ENCODE measurements at regions not wholly inside any gene's neighbourhood (a gene's known extent, or its start where the extent isn't known, plus 50 kb on each side); places are given as distances from the start of the nearest gene placed in this dataset.
"Not testable (repeated sequence)": the region's sequence is repeated elsewhere in the genome, so short reads cannot be mapped to it uniquely, and the experiment has no call there.

GRCh38 chr3:22380253-22380652 lies 629.2 kb upstream of the ZNF385D start:
- no peak for ATAC-seq
- H3K9me3 ChIP-seq (ENCODE audit: control insufficient read depth, low read length): no peaks in the 10 kb centered on the region
- no peaks in the 10 kb centered on the region for H3K27me3 ChIP-seq (ENCODE audit: control insufficient read depth, insufficient read depth)
- H3K4me1 ChIP-seq (ENCODE audit: control insufficient read depth, insufficient read depth, low read length): no peaks in the 10 kb centered on the region
- no peak overlapping the region for H3K27ac ChIP-seq (ENCODE audit: low read length)
- intact Hi-C loops (cut with DNase I): no loop called here
- H3K4me3 ChIP-seq (ENCODE audit: low read length): no peak overlapping the region
- 75% methylated on average over 4 of the region's 4 CpGs for WGBS
- DNase-seq: no peak

GRCh38 chr3:22381564-22381963 lies 630.6 kb upstream of the ZNF385D start:
- H3K27me3 ChIP-seq (ENCODE audit: control insufficient read depth, insufficient read depth); H3K27ac ChIP-seq (ENCODE audit: low read length); intact Hi-C loops (cut with DNase I); H3K4me1 ChIP-seq (ENCODE audit: control insufficient read depth, insufficient read depth, low read length); H3K4me3 ChIP-seq (ENCODE audit: low read length); H3K9me3 ChIP-seq (ENCODE audit: control insufficient read depth, low read length); ATAC-seq: not testable (repeated sequence)
- WGBS: 69% methylated on average over 10 of the region's 10 CpGs
- peak; percentile 18 to 67 (median 51) for DNase-seq

- Histone ChIP-seq H3K4me1 (ENCODE audit: control insufficient read depth, insufficient read depth, low read length) (no peaks in the 10 kb centered on the region), H3K9me3 (ENCODE audit: control insufficient read depth, low read length) (no peaks in the 10 kb centered on the region), H3K4me3 (ENCODE audit: low read length) (no peak overlapping the region), H3K27ac (ENCODE audit: low read length) (no peak overlapping the region), H3K27me3 (ENCODE audit: control insufficient read depth, insufficient read depth) (no peaks in the 10 kb centered on the region)
- ATAC-seq: no peak
- intact Hi-C loops (cut with DNase I): no loop called here
- DNase-seq: no peak
Observed at GRCh38 chr3:22383285-22383684, 632.3 kb upstream of the ZNF385D start.

GRCh38 chr3:22386107-22386506 lies 635.1 kb upstream of the ZNF385D start:
- ATAC-seq (no peak), DNase-seq (no peak)
- Histone ChIP-seq H3K27me3 (ENCODE audit: control insufficient read depth, insufficient read depth) (no peaks in the 10 kb centered on the region), H3K4me3 (ENCODE audit: low read length) (no peak overlapping the region), H3K27ac (ENCODE audit: low read length) (no peak overlapping the region), H3K9me3 (ENCODE audit: control insufficient read depth, low read length) (no peaks in the 10 kb centered on the region), H3K4me1 (ENCODE audit: control insufficient read depth, insufficient read depth, low read length) (no peaks in the 10 kb centered on the region)
- intact Hi-C loops (cut with DNase I): no loop called here
- WGBS: 83% methylated on average over 2 of the region's 2 CpGs

GRCh38 chr3:22392286-22392685 lies 641.3 kb upstream of the ZNF385D start:
- Histone ChIP-seq H3K27ac (ENCODE audit: low read length) (no peak overlapping the region), H3K4me1 (ENCODE audit: control insufficient read depth, insufficient read depth, low read length) (no peaks in the 10 kb centered on the region), H3K4me3 (ENCODE audit: low read length) (no peak overlapping the region), H3K9me3 (ENCODE audit: control insufficient read depth, low read length) (no peaks in the 10 kb centered on the region), H3K27me3 (ENCODE audit: control insufficient read depth, insufficient read depth) (no peaks in the 10 kb centered on the region)
- intact Hi-C loops (cut with DNase I): no loop called here
- ATAC-seq (no peak), DNase-seq (no peak)
- WGBS: 24% methylated on average over 2 of the region's 2 CpGs

- intact Hi-C loops (cut with DNase I): no loop called here
- no peaks in the 10 kb centered on the region for H3K4me1 ChIP-seq (ENCODE audit: control insufficient read depth, insufficient read depth, low read length)
- no peak for ATAC-seq
- no peak overlapping the region for H3K27ac ChIP-seq (ENCODE audit: low read length)
- DNase-seq: no peak
- H3K27me3 ChIP-seq (ENCODE audit: control insufficient read depth, insufficient read depth): no peaks in the 10 kb centered on the region
- H3K4me3 ChIP-seq (ENCODE audit: low read length): no peak overlapping the region
- no peaks in the 10 kb centered on the region for H3K9me3 ChIP-seq (ENCODE audit: control insufficient read depth, low read length)
Observed at GRCh38 chr3:22392859-22393258, 641.8 kb upstream of the ZNF385D start.

GRCh38 chr3:22399566-22399965 lies 648.6 kb upstream of the ZNF385D start:
- H3K27me3 ChIP-seq (ENCODE audit: control insufficient read depth, insufficient read depth): no peaks in the 10 kb centered on the region
- 57% methylated on average over 4 of the region's 4 CpGs for WGBS
- no peaks in the 10 kb centered on the region for H3K9me3 ChIP-seq (ENCODE audit: control insufficient read depth, low read length)
- ATAC-seq (no peak), DNase-seq (no peak)
- no peak overlapping the region for H3K27ac ChIP-seq (ENCODE audit: low read length)
- intact Hi-C loops (cut with DNase I): no loop called here
- no peak overlapping the region for H3K4me3 ChIP-seq (ENCODE audit: low read length)
- H3K4me1 ChIP-seq (ENCODE audit: control insufficient read depth, insufficient read depth, low read length): no peaks in the 10 kb centered on the region

GRCh38 chr3:22401499-22401898 lies 650.5 kb upstream of the ZNF385D start:
- Histone ChIP-seq H3K27ac (ENCODE audit: low read length) (no peak overlapping the region), H3K9me3 (ENCODE audit: control insufficient read depth, low read length) (no peaks in the 10 kb centered on the region), H3K4me3 (ENCODE audit: low read length) (no peak overlapping the region), H3K4me1 (ENCODE audit: control insufficient read depth, insufficient read depth, low read length) (no peaks in the 10 kb centered on the region), H3K27me3 (ENCODE audit: control insufficient read depth, insufficient read depth) (no peaks in the 10 kb centered on the region)
- ATAC-seq: no peak
- no peak for DNase-seq
- intact Hi-C loops (cut with DNase I): no loop called here

GRCh38 chr3:22414239-22414638 lies 663.2 kb upstream of the ZNF385D start:
- Histone ChIP-seq H3K27me3 (ENCODE audit: control insufficient read depth, insufficient read depth) (no peaks in the 10 kb centered on the region), H3K9me3 (ENCODE audit: control insufficient read depth, low read length) (no peaks in the 10 kb centered on the region), H3K4me1 (ENCODE audit: control insufficient read depth, insufficient read depth, low read length) (no peaks in the 10 kb centered on the region), H3K4me3 (ENCODE audit: low read length) (no peak overlapping the region), H3K27ac (ENCODE audit: low read length) (no peak overlapping the region)
- intact Hi-C loops (cut with DNase I): no loop called here
- ATAC-seq (no peak), DNase-seq (no peak)
- WGBS: 65% methylated on average over 3 of the region's 3 CpGs

GRCh38 chr3:22416838-22417446 lies 665.9 kb upstream of the ZNF385D start:
- H3K9me3 ChIP-seq (ENCODE audit: control insufficient read depth, low read length); H3K4me1 ChIP-seq (ENCODE audit: control insufficient read depth, insufficient read depth, low read length); H3K4me3 ChIP-seq (ENCODE audit: low read length); intact Hi-C loops (cut with DNase I); H3K27me3 ChIP-seq (ENCODE audit: control insufficient read depth, insufficient read depth); ATAC-seq; H3K27ac ChIP-seq (ENCODE audit: low read length): not testable (repeated sequence)
- DNase-seq: peak in 2 of 3 donors; percentile 34 to 42
- WGBS: 79% methylated on average over 19 of the region's 19 CpGs

- no peaks in the 10 kb centered on the region for H3K9me3 ChIP-seq (ENCODE audit: control insufficient read depth, low read length)
- H3K4me3 ChIP-seq (ENCODE audit: low read length): no peak overlapping the region
- no peak for ATAC-seq
- no peak overlapping the region for H3K27ac ChIP-seq (ENCODE audit: low read length)
- H3K4me1 ChIP-seq (ENCODE audit: control insufficient read depth, insufficient read depth, low read length): no peaks in the 10 kb centered on the region
- no peak for DNase-seq
- no peaks in the 10 kb centered on the region for H3K27me3 ChIP-seq (ENCODE audit: control insufficient read depth, insufficient read depth)
- intact Hi-C loops (cut with DNase I): no loop called here
Observed at GRCh38 chr3:22419261-22419660, 668.3 kb upstream of the ZNF385D start.

GRCh38 chr3:22421589-22421988 lies 670.6 kb upstream of the ZNF385D start:
- H3K4me3 ChIP-seq (ENCODE audit: low read length): no peak overlapping the region
- 66% methylated on average over 4 of the region's 4 CpGs for WGBS
- DNase-seq: no peak
- intact Hi-C loops (cut with DNase I): no loop called here
- no peak for ATAC-seq
- H3K27me3 ChIP-seq (ENCODE audit: control insufficient read depth, insufficient read depth): no peaks in the 10 kb centered on the region
- no peaks in the 10 kb centered on the region for H3K9me3 ChIP-seq (ENCODE audit: control insufficient read depth, low read length)
- no peak overlapping the region for H3K27ac ChIP-seq (ENCODE audit: low read length)
- no peaks in the 10 kb centered on the region for H3K4me1 ChIP-seq (ENCODE audit: control insufficient read depth, insufficient read depth, low read length)

Measured in right cardiac atrium (tissue), 5 donors.